ENCODE measurements at regions not wholly inside any gene's neighbourhood (a gene's known extent, or its start where the extent isn't known, plus 50 kb on each side); places are given as distances from the start of the nearest gene placed in this dataset.
A peak's percentile ranks its signal among the peaks of the same experiment; 100 is the strongest.

DNA sequence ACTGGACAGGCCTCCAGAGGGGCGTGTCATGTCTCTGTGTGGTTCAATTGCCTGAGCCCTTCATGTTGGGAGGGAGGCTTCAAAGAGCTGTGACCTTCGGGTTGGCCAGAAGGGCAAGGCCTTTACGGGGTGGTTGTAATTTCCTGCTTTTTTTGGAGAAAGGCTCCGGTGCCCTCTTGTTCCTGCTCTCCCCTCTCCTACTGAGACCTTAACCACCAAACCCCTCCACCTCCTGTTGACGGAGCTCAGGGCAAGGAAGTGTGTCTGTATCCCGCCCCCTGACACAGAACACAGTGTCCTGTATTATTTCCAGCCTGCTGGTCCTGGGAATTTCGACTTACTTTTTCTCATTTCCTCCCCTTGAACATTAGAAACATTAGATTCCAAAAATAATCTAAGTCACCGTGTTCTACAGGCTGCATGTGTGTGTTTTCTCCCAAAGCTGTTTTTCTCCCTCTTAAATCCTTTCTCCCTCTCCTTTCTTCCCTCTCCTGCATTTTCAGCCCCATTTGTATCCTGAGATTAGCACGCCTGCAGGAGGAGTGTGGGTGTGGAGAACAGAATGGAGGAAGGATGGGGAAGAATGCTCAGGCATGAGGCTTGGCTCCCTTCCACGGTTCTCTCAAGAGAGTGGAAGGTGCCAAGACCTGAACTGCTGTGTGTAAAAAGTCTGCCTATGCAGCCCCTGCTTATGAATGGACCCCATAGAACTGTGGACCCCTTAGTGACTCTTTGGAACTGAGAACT lies 285.4 kb upstream of the ROPN1 start:
- peak; percentile 6 for DNase-seq (ENCODE audit: low read depth)

DNA sequence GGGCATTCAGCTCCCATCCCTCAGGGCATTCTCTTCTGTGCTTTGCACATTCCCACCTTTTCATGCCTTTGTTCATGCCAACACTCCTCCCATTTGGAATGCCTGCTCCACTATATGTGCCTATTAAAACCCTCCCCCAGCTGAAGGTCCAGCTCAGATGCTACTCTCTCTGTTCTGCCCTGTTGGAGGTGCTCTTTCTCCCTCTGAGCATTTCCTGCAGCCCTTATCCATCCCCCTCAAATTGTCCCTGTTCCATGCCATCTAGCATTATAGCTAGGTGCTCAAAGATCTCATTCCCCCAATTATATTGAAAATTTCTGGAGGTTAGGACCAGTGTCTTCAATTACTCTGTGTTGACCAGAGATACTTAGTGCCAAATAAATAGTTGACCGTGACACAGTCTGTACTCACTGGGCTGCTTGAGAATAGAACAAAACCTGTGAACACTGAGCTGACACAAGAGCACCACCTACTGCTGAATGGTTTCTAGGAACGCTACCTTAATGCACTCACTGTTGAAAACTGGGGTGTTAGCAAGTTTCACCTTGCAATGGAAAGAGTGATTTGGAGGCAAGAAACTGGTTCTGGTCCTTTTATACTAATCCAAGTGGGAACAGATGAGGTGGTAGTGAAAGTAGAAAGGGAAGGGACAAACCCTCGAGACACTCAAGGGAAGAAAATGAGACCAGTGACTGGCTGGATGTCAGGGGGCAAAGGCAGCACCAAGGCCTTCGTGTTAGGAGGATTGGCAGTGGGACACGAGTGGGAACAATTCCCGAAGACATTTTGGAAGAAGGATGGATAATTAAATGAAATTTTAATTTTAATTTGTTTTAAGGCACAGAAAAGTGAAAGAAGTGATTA lies 289.8 kb upstream of the ROPN1 start:
- peak; percentile 52 for DNase-seq (ENCODE audit: low read depth)
- Histone ChIP-seq H3K4me3 (ENCODE audit: low read depth, low read length) (no peak overlapping the region), H3K36me3 (ENCODE audit: control insufficient read depth, insufficient read depth, low read length) (no peaks in the 10 kb centered on the region), H3K27me3 (ENCODE audit: control insufficient read depth, insufficient read depth, low read length) (peaks cover 6% of the 10 kb centered on the region)
- TF ChIP-seq, protein P1, sequence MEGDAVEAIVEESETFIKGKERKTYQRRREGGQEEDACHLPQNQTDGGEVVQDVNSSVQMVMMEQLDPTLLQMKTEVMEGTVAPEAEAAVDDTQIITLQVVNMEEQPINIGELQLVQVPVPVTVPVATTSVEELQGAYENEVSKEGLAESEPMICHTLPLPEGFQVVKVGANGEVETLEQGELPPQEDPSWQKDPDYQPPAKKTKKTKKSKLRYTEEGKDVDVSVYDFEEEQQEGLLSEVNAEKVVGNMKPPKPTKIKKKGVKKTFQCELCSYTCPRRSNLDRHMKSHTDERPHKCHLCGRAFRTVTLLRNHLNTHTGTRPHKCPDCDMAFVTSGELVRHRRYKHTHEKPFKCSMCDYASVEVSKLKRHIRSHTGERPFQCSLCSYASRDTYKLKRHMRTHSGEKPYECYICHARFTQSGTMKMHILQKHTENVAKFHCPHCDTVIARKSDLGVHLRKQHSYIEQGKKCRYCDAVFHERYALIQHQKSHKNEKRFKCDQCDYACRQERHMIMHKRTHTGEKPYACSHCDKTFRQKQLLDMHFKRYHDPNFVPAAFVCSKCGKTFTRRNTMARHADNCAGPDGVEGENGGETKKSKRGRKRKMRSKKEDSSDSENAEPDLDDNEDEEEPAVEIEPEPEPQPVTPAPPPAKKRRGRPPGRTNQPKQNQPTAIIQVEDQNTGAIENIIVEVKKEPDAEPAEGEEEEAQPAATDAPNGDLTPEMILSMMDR (IDR thresholded peaks at IDR 0.05; ENCODE audit: insufficient read depth, low read length, severe bottlenecking), result peak; percentile 62
- peak; percentile 93 for FAIRE-seq

More for the DNA sequence above, 285.4 kb upstream of the ROPN1 start:
- no peak overlapping the region for H3K4me3 ChIP-seq (ENCODE audit: low read depth, low read length)
- TF ChIP-seq, protein P1 (IDR thresholded peaks at IDR 0.05; ENCODE audit: insufficient read depth, low read length, severe bottlenecking), result no peak
- no peak for FAIRE-seq
- no peaks in the 10 kb centered on the region for H3K36me3 ChIP-seq (ENCODE audit: control insufficient read depth, insufficient read depth, low read length)
- H3K27me3 ChIP-seq (ENCODE audit: control insufficient read depth, insufficient read depth, low read length), result peaks cover 5% of the 10 kb centered on the region

DNA sequence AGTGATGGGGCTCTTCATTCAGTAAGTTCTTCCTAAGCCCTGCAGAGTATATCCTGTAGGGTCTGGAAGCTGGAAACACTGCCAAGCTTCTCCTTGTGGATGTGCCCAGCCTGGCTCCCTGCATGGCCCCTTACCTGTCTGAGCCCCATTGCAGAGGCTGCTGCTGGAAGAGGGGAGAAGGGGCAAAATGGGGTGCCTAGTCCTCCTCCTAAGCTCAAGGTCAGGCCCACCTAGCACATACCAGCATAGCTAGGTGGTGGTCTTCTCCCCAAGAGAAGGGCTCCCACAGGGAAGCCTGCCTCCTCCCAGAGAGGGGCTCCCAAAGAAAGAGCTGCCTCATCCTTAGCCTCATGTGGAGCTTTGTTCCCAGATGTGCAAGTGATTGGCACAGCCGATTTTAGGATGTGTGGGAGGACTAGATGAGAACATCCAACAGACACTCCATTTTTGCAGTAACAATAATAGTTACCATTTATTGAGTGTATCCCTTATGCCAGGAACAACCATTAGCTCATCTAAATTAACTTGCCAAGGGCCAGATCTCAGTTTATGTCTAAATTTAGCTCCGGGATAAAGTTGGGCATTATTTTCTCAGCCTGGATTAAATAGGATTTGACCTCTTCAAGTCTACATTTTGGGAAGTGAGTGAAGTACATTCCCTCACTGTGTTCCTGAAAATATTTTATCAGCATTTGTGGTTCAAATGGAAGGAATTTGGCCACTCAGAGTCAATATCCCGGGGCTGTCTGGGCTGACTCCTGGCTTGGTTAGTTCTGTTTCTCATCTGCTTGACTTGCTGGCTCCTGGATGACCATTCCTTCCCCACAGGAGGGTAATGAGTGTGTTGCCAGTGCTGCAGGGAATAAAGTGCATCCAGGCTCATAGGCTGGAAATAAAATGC lies 291.1 kb upstream of the ROPN1 start:
- FAIRE-seq, result no peak
- peaks cover 10% of the 10 kb centered on the region for H3K27me3 ChIP-seq (ENCODE audit: control insufficient read depth, insufficient read depth, low read length)
- H3K36me3 ChIP-seq (ENCODE audit: control insufficient read depth, insufficient read depth, low read length), result no peaks in the 10 kb centered on the region
- TF ChIP-seq, protein P1 (IDR thresholded peaks at IDR 0.05; ENCODE audit: insufficient read depth, low read length, severe bottlenecking), result no peak
- H3K4me3 ChIP-seq (ENCODE audit: low read depth, low read length), result no peak overlapping the region
- DNase-seq (ENCODE audit: low read depth), result no peak

DNA sequence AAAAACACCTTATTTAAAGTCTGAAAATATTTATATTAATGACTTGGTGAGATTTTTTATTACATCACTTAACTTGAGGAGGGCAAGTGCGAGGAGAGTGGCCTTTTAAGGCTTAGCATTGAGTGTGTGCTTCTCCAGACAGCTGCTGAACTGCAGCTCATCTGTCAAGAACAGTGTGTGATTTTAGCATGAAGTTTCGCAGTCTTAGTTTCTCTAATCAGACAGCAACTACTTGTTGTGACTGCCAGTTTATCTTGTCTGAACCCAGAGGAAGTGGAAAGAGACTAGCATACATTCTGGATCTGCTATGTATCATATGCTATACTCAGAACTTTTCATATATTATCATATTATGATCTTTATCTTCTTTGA lies 291.7 kb upstream of the ROPN1 start:
- FAIRE-seq, result no peak

DNA sequence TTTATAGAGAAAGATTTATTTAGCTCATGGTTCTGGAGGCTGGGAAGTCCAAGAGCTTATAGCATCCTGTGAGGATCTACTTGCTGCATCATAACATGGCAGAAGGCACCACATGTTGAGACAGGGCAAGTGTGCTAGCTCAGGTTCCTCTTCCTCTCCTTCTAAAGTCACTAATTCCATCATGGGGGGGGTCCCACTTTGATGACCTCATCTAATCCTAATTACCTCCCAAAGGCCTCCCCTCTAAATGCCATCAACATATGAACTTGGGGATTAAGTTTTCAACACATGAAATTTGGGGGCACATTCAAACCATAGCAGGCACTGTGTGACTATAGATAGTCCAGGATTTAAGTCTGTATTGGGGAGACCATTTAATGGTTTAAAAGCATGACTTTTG lies 297.1 kb upstream of the ROPN1 start:
- TF ChIP-seq, protein P1 (IDR thresholded peaks at IDR 0.05; ENCODE audit: insufficient read depth, low read length, severe bottlenecking), result no peak
- no peak for FAIRE-seq
- H3K27me3 ChIP-seq (ENCODE audit: control insufficient read depth, insufficient read depth, low read length), result peaks cover 11% of the 10 kb centered on the region
- no peak for DNase-seq (ENCODE audit: low read depth)
- H3K36me3 ChIP-seq (ENCODE audit: control insufficient read depth, insufficient read depth, low read length), result no peaks in the 10 kb centered on the region
- H3K4me3 ChIP-seq (ENCODE audit: low read depth, low read length), result no peak overlapping the region

More for the DNA sequence above, 291.7 kb upstream of the ROPN1 start:
- no peak overlapping the region for H3K4me3 ChIP-seq (ENCODE audit: low read depth, low read length)
- no peak for DNase-seq (ENCODE audit: low read depth)
- TF ChIP-seq, protein P1 (IDR thresholded peaks at IDR 0.05; ENCODE audit: insufficient read depth, low read length, severe bottlenecking), result no peak
- H3K27me3 ChIP-seq (ENCODE audit: control insufficient read depth, insufficient read depth, low read length), result peaks cover 10% of the 10 kb centered on the region
- H3K36me3 ChIP-seq (ENCODE audit: control insufficient read depth, insufficient read depth, low read length), result no peaks in the 10 kb centered on the region

Data from bronchial epithelial cell (primary cell).